HepG2 (cell line): ENCODE measurements at regions not wholly inside any gene's neighbourhood (a gene's known extent, or its start where the extent isn't known, plus 50 kb on each side); places are given as distances from the start of the nearest gene placed in this dataset.
A peak's percentile ranks its signal among the peaks of the same experiment; 100 is the strongest.
"Not testable (repeated sequence)": the region's sequence is repeated elsewhere in the genome, so short reads cannot be mapped to it uniquely, and the experiment has no call there.

ENCODE experiments used
- ATAC-seq: fragments of 200-7000 bp; cut with Tn5 transposase; 3 replicates; pipeline ENCODE4 v1.9.1; 2020; ENCODE audit warnings: mild to moderate bottlenecking, moderate library complexity
- BruUV-seq: library from RNA; stranded (reverse); fragments of 400-500 nt; replicated peaks from 2 replicates; lab custom pipeline; 2021; lab: Mats Ljungman, UMichigan
- CTCF ChIA-PET: fragments of 300-600 bp; formaldehyde crosslinking; extraction: SDS; loops from one replicate; lab custom pipeline; 2021; ENCODE audit warnings: low total read pairs, inconsistent platforms, low intra/inter-chr PET ratio; lab: Yijun Ruan, JAX
- POLR2A ChIA-PET: fragments of 350-600 bp; sonication (Branson Sonifier 250); formaldehyde crosslinking; loops from one replicate; lab custom pipeline; 2020; ENCODE audit warnings: antibody characterized with exemption, inconsistent platforms; lab: Yijun Ruan, JAX
- DNase-seq: peaks from one replicate; pipeline ENCODE4 v3.0.0-alpha.2; 2015; ENCODE audit warnings: low spot score
- FAIRE-seq: peaks from 3 replicates; lab custom pipeline; 2011; peaks lifted over from hg19 to GRCh38; lab: Jason Lieb, UNC
- H2AFZ ChIP-seq: one replicate; pipeline ENCODE4 v1.6.1; 2011; ENCODE audit warnings: low read length, inconsistent platforms
- H3K27ac ChIP-seq: fragments of 300-600 bp; 3 replicates; pipeline ENCODE4 v1.8.0; 2011; ENCODE audit warnings: mixed run types, mild to moderate bottlenecking, mixed read lengths, low read length, inconsistent platforms; ENCODE audit not compliant: insufficient read depth; ENCODE audit errors: extremely low read length
- H3K27me3 ChIP-seq, 2 experiments: fragments of 200-600 bp in 1 of 2; 2 replicates in 1 of 2; 3 replicates in 1 of 2; pipeline versions ENCODE4 v1.6.0 to v1.8.0; 2011; ENCODE audit warnings: low read length in 2 of 2, mild to moderate bottlenecking in 2 of 2, moderate library complexity in 2 of 2, inconsistent platforms in 1 of 2; ENCODE audit not compliant: insufficient read depth in 2 of 2, control insufficient read depth in 1 of 2
- H3K36me3 ChIP-seq, 2 experiments: fragments of 200-600 bp in 1 of 2; replicated peaks in 1 of 2; 2 replicates in 1 of 2; 3 replicates in 1 of 2; pipeline versions ENCODE4 v1.5.1 to v1.8.0; 2011; ENCODE audit warnings: low read length in 2 of 2, inconsistent platforms in 1 of 2; ENCODE audit not compliant: insufficient read depth in 2 of 2, control insufficient read depth in 1 of 2
- H3K4me1 ChIP-seq: 2 replicates; pipeline ENCODE4 v1.5.1; 2012; ENCODE audit warnings: low read length, inconsistent platforms; ENCODE audit not compliant: insufficient read depth
- H3K4me2 ChIP-seq: 2 replicates; pipeline ENCODE4 v1.6.0; 2011; ENCODE audit warnings: low read depth, low read length, inconsistent platforms
- H3K4me3 ChIP-seq, 3 experiments: fragments of 200-600 bp in 1 of 3; sonication (generic), shearing (Covaris generic) in 1 of 3; replicated peaks in 1 of 3; 2 replicates each; pipeline ENCODE4 v1.5.1; 2011 to 2016; ENCODE audit warnings: low read length in 3 of 3, inconsistent platforms in 2 of 3, low read depth in 2 of 3, mild to moderate bottlenecking in 2 of 3, control low read depth in 1 of 3, mixed read lengths in 1 of 3; ENCODE audit not compliant: insufficient read depth in 1 of 3
- H3K79me2 ChIP-seq: one replicate; pipeline ENCODE4 v1.6.1; 2011; ENCODE audit warnings: low read length, inconsistent platforms; ENCODE audit not compliant: insufficient read depth
- H3K9ac ChIP-seq: 2 replicates; pipeline ENCODE4 v1.6.0; 2011; ENCODE audit warnings: mild to moderate bottlenecking, low read depth, low read length, inconsistent platforms; ENCODE audit not compliant: insufficient read depth
- H3K9me3 ChIP-seq: 2 replicates; pipeline ENCODE4 v1.5.1; 2012; ENCODE audit warnings: mild to moderate bottlenecking, low read length
- H4K20me1 ChIP-seq: 2 replicates; pipeline ENCODE4 v1.6.0; 2011; ENCODE audit warnings: inconsistent platforms, mild to moderate bottlenecking, low read length, moderate library complexity; ENCODE audit not compliant: insufficient read depth
- ATF7 ChIP-seq, 2 experiments: fragments of 450-650 bp in 1 of 2; sonication (generic) in 1 of 2; formaldehyde crosslinking in 1 of 2; IDR thresholded peaks; 2 replicates each; pipeline versions ENCODE4 v1.4.0 to v1.6.1; 2016 to 2020; ENCODE audit warnings: antibody characterized with exemption in 1 of 2, mild to moderate bottlenecking in 1 of 2, missing genetic modification reagents in 1 of 2
- CEBPZ ChIP-seq: IDR thresholded peaks from 2 replicates; pipeline ENCODE4 v1.6.1; 2012; ENCODE audit warnings: low read length, improper control_type of control experiment
- HIVEP1 ChIP-seq: sonication (generic); formaldehyde crosslinking; IDR thresholded peaks from 2 replicates; pipeline ENCODE4 v1.4.0; 2020; ENCODE audit warnings: mild to moderate bottlenecking, missing genetic modification reagents
- KDM4B ChIP-seq: sonication (generic); formaldehyde crosslinking; IDR thresholded peaks from 2 replicates; pipeline ENCODE4 v1.4.0; 2020; ENCODE audit warnings: missing genetic modification reagents
- MAFG ChIP-seq: sonication (generic); formaldehyde crosslinking; IDR thresholded peaks from 2 replicates; pipeline ENCODE4 v1.5.1; 2020; ENCODE audit warnings: mild to moderate bottlenecking, missing genetic modification reagents
- MXD4 ChIP-seq: IDR thresholded peaks from 2 replicates; pipeline ENCODE4 v1.6.1; 2016; ENCODE audit warnings: mild to moderate bottlenecking, missing biosample characterization, missing genetic modification reagents
- NKX3-1 ChIP-seq: sonication (generic); formaldehyde crosslinking; IDR thresholded peaks from 2 replicates; pipeline ENCODE4 v1.5.0; 2020; ENCODE audit warnings: missing genetic modification reagents
- RFX5 ChIP-seq: IDR thresholded peaks from 2 replicates; pipeline ENCODE4 v1.6.1; 2011; ENCODE audit warnings: low read depth, low read length, improper control_type of control experiment
- ZNF468 ChIP-seq: sonication (generic); formaldehyde crosslinking; IDR thresholded peaks from 2 replicates; pipeline ENCODE4 v1.8.0; 2022; ENCODE audit warnings: mild to moderate bottlenecking, moderate library complexity, missing genetic modification reagents
- ZNF577 ChIP-seq: sonication (generic); formaldehyde crosslinking; IDR thresholded peaks from 2 replicates; pipeline ENCODE4 v1.4.0; 2020; ENCODE audit warnings: mild to moderate bottlenecking, low read depth, missing genetic modification reagents, borderline replicate concordance
- ZNF615 ChIP-seq: sonication (generic); formaldehyde crosslinking; IDR thresholded peaks from 2 replicates; pipeline ENCODE4 v1.5.0; 2020; ENCODE audit warnings: mild to moderate bottlenecking, missing genetic modification reagents, borderline replicate concordance
- ZNF777 ChIP-seq: sonication (generic); formaldehyde crosslinking; IDR thresholded peaks from 2 replicates; pipeline ENCODE4 v1.4.0; 2020; ENCODE audit warnings: missing genetic modification reagents
- WGBS: methylation state at CpG from one replicate; pipeline ENCODE4 v1.1.6; 2017; ENCODE audit warnings: low lambda C conversion rate; 5-methylcytosine and 5-hydroxymethylcytosine counted together
- in situ Hi-C: cut with HindIII; loops from 2 replicates; pipeline ENCODE4 v1.10.0; 2017; ENCODE audit warnings: low pct_unique_long_range_greater_than_20kb; ENCODE audit not compliant: extremely low pct_ligation_motif_present
- intact Hi-C: fragments of 100-400 bp; cut with micrococcal nuclease; formaldehyde crosslinking; loops from one replicate; pipeline ENCODE4 v1.10.0; 2022; ENCODE audit not compliant: unreplicated experiment

GRCh38 chr6:15885624-15886023, 222.8 kb upstream of the DTNBP1 start (continued):
- TF ChIP-seq RFX5 (no peak), MAFG (CRISPR knock-in tag) (no peak), ZNF468 (no peak), KDM4B (CRISPR knock-in tag) (no peak), NKX3-1 (CRISPR knock-in tag) (no peak), CEBPZ (no peak), MXD4 (CRISPR knock-in tag) (no peak), HIVEP1 (no peak), ZNF615 (CRISPR knock-in tag) (no peak), ZNF777 (CRISPR knock-in tag) (no peak), ZNF577 (CRISPR knock-in tag) (no peak)

- H3K4me1 ChIP-seq; CTCF ChIA-PET; ATAC-seq; H3K4me2 ChIP-seq; H3K9ac ChIP-seq; H2AFZ ChIP-seq; DNase-seq; H3K9me3 ChIP-seq; H4K20me1 ChIP-seq; H3K27me3 ChIP-seq; BruUV-seq; H3K36me3 ChIP-seq; H3K4me3 ChIP-seq; H3K27ac ChIP-seq; in situ Hi-C loops; FAIRE-seq; intact Hi-C loops; H3K79me2 ChIP-seq; POLR2A ChIA-PET; TF ChIP-seq ATF7 (CRISPR knock-in tag; IDR thresholded peaks at IDR 0.05): not testable (repeated sequence)
- 33% methylated on average over 10 of the region's 10 CpGs for WGBS
- peak; percentile 70 for TF ChIP-seq ATF7 (IDR thresholded peaks at IDR 0.05)
These were observed 220.8 kb upstream of the DTNBP1 start for GRCh38 chr6:15883593-15883992.
